Cardiac muscle cell (in vitro differentiated cells and primary cell): ENCODE measurements at regions not wholly inside any gene's neighbourhood (a gene's known extent, or its start where the extent isn't known, plus 50 kb on each side); places are given as distances from the start of the nearest gene placed in this dataset.

Experiments
- DNase-seq, 2 donors: peaks; one replicate each; pipeline versions ENCODE4 v3.0.0 to v3.0.0-alpha.2; 2010 to 2017; ENCODE audit warnings: low read depth in 1 of 2, low spot score in 1 of 2
- H3K27ac ChIP-seq: fragments of 200-600 bp; sonication (generic); 2 replicates; pipeline ENCODE4 v1.5.1; 2016
- H3K27me3 ChIP-seq: fragments of 200-600 bp; sonication (generic); 2 replicates; pipeline ENCODE4 v1.6.0; 2016; ENCODE audit warnings: control low read depth
- H3K36me3 ChIP-seq: fragments of 200-600 bp; sonication (generic); 2 replicates; pipeline ENCODE4 v1.5.1; 2016; ENCODE audit warnings: control low read depth
- H3K4me1 ChIP-seq: fragments of 200-600 bp; sonication (generic); 2 replicates; pipeline ENCODE4 v1.8.1; 2017; ENCODE audit warnings: low read depth, mild to moderate bottlenecking, mixed run types
- H3K4me3 ChIP-seq: fragments of 200-600 bp; sonication (generic); 2 replicates; pipeline ENCODE4 v1.5.1; 2016; ENCODE audit warnings: mild to moderate bottlenecking
- H3K9me3 ChIP-seq: fragments of 200-600 bp; sonication (generic); 2 replicates; pipeline ENCODE4 v1.5.1; 2017; ENCODE audit warnings: low read depth, mild to moderate bottlenecking, control low read depth
- TF ChIP-seq, protein P1 (sequence below): IDR thresholded peaks from 2 replicates; pipeline ENCODE4 v1.5.1; 2012; ENCODE audit warnings: low read depth, mild to moderate bottlenecking, low read length

DNA sequence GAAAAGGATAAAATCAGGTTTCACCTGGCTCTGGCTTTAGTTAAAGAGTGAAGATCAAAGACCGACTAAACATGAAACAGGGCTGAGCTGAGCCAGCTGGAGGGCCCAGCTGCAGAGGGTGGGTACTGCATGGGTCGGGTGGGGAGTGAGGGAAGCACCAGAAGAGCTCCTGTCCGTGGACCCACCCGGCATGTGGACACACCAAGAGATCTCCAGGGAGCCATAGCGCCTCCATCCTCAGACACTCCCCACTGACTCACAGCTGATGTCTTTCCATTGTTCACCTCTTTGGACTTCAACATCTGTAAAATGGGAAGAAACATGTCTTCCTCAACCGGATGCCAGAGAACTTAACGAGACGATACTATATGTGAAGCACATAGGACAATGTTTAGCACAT is 178.3 kb upstream of the KLHL29 start:
- no peak for DNase-seq
- Histone ChIP-seq H3K27me3 (no peaks in the 10 kb centered on the region), H3K4me3 (no peak overlapping the region), H3K4me1 (no peaks in the 10 kb centered on the region), H3K9me3 (no peaks in the 10 kb centered on the region), H3K27ac (no peak overlapping the region), H3K36me3 (no peaks in the 10 kb centered on the region)
- TF ChIP-seq, protein P1, sequence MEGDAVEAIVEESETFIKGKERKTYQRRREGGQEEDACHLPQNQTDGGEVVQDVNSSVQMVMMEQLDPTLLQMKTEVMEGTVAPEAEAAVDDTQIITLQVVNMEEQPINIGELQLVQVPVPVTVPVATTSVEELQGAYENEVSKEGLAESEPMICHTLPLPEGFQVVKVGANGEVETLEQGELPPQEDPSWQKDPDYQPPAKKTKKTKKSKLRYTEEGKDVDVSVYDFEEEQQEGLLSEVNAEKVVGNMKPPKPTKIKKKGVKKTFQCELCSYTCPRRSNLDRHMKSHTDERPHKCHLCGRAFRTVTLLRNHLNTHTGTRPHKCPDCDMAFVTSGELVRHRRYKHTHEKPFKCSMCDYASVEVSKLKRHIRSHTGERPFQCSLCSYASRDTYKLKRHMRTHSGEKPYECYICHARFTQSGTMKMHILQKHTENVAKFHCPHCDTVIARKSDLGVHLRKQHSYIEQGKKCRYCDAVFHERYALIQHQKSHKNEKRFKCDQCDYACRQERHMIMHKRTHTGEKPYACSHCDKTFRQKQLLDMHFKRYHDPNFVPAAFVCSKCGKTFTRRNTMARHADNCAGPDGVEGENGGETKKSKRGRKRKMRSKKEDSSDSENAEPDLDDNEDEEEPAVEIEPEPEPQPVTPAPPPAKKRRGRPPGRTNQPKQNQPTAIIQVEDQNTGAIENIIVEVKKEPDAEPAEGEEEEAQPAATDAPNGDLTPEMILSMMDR: no peak

DNA sequence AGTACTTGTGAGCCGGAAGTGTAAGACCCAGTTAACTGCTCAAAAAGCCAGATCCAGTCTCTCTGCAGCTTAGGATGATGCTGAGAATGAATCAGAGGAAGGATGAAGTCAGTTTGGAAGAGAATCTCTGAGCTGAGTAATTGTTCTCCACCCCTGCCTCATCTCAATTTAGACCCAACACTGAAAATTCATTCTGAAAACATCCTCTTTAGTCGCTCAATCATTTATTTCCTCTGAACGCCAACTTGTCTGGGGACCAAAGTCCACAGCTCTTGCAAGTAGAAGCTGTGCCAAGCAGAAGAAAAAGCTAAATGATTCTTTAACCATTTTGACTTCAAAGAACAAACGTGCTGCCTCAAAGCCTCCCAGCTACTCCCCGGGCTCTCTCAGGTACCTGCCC is 177.1 kb upstream of the KLHL29 start:
- DNase-seq: no peak
- Histone ChIP-seq H3K36me3 (no peaks in the 10 kb centered on the region), H3K4me1 (no peaks in the 10 kb centered on the region), H3K27me3 (no peaks in the 10 kb centered on the region), H3K9me3 (no peaks in the 10 kb centered on the region), H3K4me3 (no peak overlapping the region), H3K27ac (no peak overlapping the region)
- TF ChIP-seq, protein P1: no peak

- Histone ChIP-seq H3K36me3 (no peaks in the 10 kb centered on the region), H3K4me1 (no peaks in the 10 kb centered on the region), H3K27me3 (no peaks in the 10 kb centered on the region), H3K9me3 (no peaks in the 10 kb centered on the region), H3K27ac (no peak overlapping the region), H3K4me3 (no peak overlapping the region)
- TF ChIP-seq, protein P1: no peak
- DNase-seq: no peak
Observed at GRCh38 chr2:23208339-23208738, 176.6 kb upstream of the KLHL29 start.

GRCh38 chr2:23209059-23209458 is 175.9 kb upstream of the KLHL29 start:
- no peaks in the 10 kb centered on the region for H3K9me3 ChIP-seq
- no peaks in the 10 kb centered on the region for H3K36me3 ChIP-seq
- no peaks in the 10 kb centered on the region for H3K4me1 ChIP-seq
- no peak overlapping the region for H3K27ac ChIP-seq
- no peaks in the 10 kb centered on the region for H3K27me3 ChIP-seq
- TF ChIP-seq, protein P1: no peak
- no peak for DNase-seq
- no peak overlapping the region for H3K4me3 ChIP-seq

- H3K4me3 ChIP-seq: no peak overlapping the region
- TF ChIP-seq, protein P1: no peak
- no peaks in the 10 kb centered on the region for H3K4me1 ChIP-seq
- H3K27me3 ChIP-seq: no peaks in the 10 kb centered on the region
- H3K27ac ChIP-seq: no peak overlapping the region
- no peak for DNase-seq
- H3K36me3 ChIP-seq: no peaks in the 10 kb centered on the region
- no peaks in the 10 kb centered on the region for H3K9me3 ChIP-seq
Observed at GRCh38 chr2:23211987-23212583, 172.9 kb upstream of the KLHL29 start.

DNA sequence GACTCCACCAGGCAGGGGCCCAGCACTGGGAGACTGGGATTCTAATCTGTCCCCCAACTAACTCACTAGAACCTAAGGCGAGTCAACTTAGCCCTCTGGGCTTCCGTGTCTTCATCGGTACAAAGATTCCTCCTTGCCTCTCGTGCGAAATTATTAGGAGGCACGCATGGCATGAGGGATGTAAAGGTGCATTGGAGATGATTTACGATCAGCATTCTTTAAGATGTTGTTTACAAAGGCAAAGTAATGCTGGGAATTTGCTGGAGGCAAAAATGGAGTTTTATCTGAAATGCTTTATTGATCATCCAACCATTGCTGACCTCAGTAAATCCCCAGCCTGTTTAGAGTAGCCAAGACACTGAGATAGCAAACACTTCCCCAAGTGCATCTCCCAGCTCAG is 171.8 kb upstream of the KLHL29 start:
- Histone ChIP-seq H3K9me3 (no peaks in the 10 kb centered on the region), H3K36me3 (no peaks in the 10 kb centered on the region), H3K27me3 (no peaks in the 10 kb centered on the region), H3K27ac (no peak overlapping the region), H3K4me1 (no peaks in the 10 kb centered on the region), H3K4me3 (no peak overlapping the region)
- TF ChIP-seq, protein P1: no peak
- no peak for DNase-seq
